A549 (cell line): ENCODE measurements at regions not wholly inside any gene's neighbourhood (a gene's known extent, or its start where the extent isn't known, plus 50 kb on each side); places are given as distances from the start of the nearest gene placed in this dataset.

Source experiments
- E2F6 ChIP-seq: IDR thresholded peaks from 2 replicates; pipeline ENCODE4 v1.6.1; 2012; ENCODE audit warnings: low read depth, borderline replicate concordance
- EP300 ChIP-seq, 2 experiments: fragments of >200 bp; sonication (Bioruptor Twin); formaldehyde crosslinking; IDR thresholded peaks; 2 replicates in 1 of 2; 3 replicates in 1 of 2; pipeline ENCODE4 v1.6.1; 2016 to 2017
- HOXA7 ChIP-seq: fragments of 250-450 bp; sonication (Bioruptor Pico); IDR thresholded peaks from 2 replicates; pipeline ENCODE4 v1.5.0; 2020; ENCODE audit warnings: mild to moderate bottlenecking, moderate library complexity
- POLR2A ChIP-seq: IDR thresholded peaks from 2 replicates; pipeline ENCODE4 v1.6.1; 2012; ENCODE audit warnings: mild to moderate bottlenecking, low read length
- RFX5 ChIP-seq: fragments of 450-650 bp; IDR thresholded peaks from 2 replicates; pipeline ENCODE4 v1.7.1; 2014; ENCODE audit warnings: antibody characterized with exemption, mild to moderate bottlenecking, moderate library complexity
- TF ChIP-seq, protein P1 (sequence below): fragments of >200 bp; sonication (Bioruptor Twin); formaldehyde crosslinking; IDR thresholded peaks from 3 replicates; pipeline ENCODE4 v1.5.1; 2016

DNA sequence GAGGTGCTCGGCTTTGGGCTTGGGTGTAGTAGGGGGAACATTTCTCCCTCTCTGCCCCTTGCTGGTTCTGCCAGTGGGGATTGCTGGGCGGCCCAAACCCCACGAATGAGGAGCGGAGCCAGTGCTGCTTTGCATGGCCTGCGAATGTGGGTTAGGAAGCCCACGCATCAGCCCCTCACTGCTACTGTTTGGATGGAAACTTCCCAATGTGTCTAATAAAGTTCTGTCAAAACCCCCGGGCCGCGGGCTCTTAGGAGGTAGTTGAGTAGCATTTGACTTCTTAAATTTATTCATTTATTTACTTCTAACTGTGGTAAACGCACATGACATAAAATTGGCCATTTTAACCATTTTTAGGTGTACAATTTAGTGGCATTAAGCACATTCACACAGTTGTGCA lies 161.3 kb upstream of the FHL2 start:
- TF ChIP-seq E2F6 (no peak), POLR2A (no peak), HOXA7 (CRISPR knock-in tag) (no peak), EP300 (IDR thresholded peaks at IDR 0.05) (no peak), RFX5 (no peak)
- TF ChIP-seq, protein P1, sequence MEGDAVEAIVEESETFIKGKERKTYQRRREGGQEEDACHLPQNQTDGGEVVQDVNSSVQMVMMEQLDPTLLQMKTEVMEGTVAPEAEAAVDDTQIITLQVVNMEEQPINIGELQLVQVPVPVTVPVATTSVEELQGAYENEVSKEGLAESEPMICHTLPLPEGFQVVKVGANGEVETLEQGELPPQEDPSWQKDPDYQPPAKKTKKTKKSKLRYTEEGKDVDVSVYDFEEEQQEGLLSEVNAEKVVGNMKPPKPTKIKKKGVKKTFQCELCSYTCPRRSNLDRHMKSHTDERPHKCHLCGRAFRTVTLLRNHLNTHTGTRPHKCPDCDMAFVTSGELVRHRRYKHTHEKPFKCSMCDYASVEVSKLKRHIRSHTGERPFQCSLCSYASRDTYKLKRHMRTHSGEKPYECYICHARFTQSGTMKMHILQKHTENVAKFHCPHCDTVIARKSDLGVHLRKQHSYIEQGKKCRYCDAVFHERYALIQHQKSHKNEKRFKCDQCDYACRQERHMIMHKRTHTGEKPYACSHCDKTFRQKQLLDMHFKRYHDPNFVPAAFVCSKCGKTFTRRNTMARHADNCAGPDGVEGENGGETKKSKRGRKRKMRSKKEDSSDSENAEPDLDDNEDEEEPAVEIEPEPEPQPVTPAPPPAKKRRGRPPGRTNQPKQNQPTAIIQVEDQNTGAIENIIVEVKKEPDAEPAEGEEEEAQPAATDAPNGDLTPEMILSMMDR: no peak
